K562 (cell line): ENCODE measurements at regions not wholly inside any gene's neighbourhood (a gene's known extent, or its start where the extent isn't known, plus 50 kb on each side); places are given as distances from the start of the nearest gene placed in this dataset.

Experiments
- ATAC-seq: fragments of 200-7000 bp; cut with Tn5 transposase; 3 replicates; pipeline ENCODE4 v1.9.1; 2020; ENCODE audit warnings: moderate library complexity
- BruUV-seq: library from RNA; stranded (reverse); fragments of 400-500 nt; replicated peaks from 2 replicates; lab custom pipeline; 2021; lab: Mats Ljungman, UMichigan
- CTCF ChIA-PET: fragments of 300-600 bp; formaldehyde crosslinking; extraction: SDS; loops from one replicate; lab custom pipeline; 2021; ENCODE audit warnings: low intra/inter-chr PET ratio; lab: Yijun Ruan, JAX
- POLR2A ChIA-PET: fragments of 300-600, 350-650 bp; sonication (Branson Sonifier 250); formaldehyde crosslinking; extraction: SDS; loops from one replicate; lab custom pipeline; 2021; ENCODE audit warnings: antibody characterized with exemption, inconsistent platforms; lab: Yijun Ruan, JAX
- DNase-seq, 4 experiments: peaks; one replicate each; pipeline versions ENCODE4 v3.0.0 to v3.0.0-alpha.2; 2011 to 2018; ENCODE audit warnings: low spot score in 3 of 4, mixed read lengths in 3 of 4; ENCODE audit errors: extremely low read depth in 1 of 4
- FAIRE-seq: peaks from 2 replicates; lab custom pipeline; 2011; peaks lifted over from hg19 to GRCh38; lab: Jason Lieb, UNC
- H2AFZ ChIP-seq: 2 replicates; pipeline ENCODE4 v1.6.0; 2011; ENCODE audit warnings: low read depth, low read length, control low read depth, inconsistent platforms
- H3K27ac ChIP-seq: fragments of 200-600 bp; 3 replicates; pipeline ENCODE4 v1.8.0; 2011; ENCODE audit warnings: low read depth, mild to moderate bottlenecking, control low read depth, inconsistent platforms, low read length, moderate library complexity, mixed read lengths; ENCODE audit errors: extremely low read depth
- H3K27me3 ChIP-seq, 2 experiments: fragments of 300-600 bp in 1 of 2; 2 replicates in 1 of 2; 3 replicates in 1 of 2; pipeline versions ENCODE4 v1.6.0 to v1.8.0; 2011; ENCODE audit warnings: inconsistent platforms in 2 of 2, low read length in 2 of 2, mild to moderate bottlenecking in 1 of 2, mixed read lengths in 1 of 2, moderate library complexity in 1 of 2; ENCODE audit not compliant: control insufficient read depth in 2 of 2, insufficient read depth in 2 of 2
- H3K36me3 ChIP-seq: fragments of 300-600 bp; 3 replicates; pipeline ENCODE4 v1.8.0; 2011; ENCODE audit warnings: mild to moderate bottlenecking, low read length, inconsistent platforms; ENCODE audit not compliant: control insufficient read depth, insufficient read depth
- H3K4me1 ChIP-seq, 2 experiments: fragments of 200-600 bp in 1 of 2; replicated peaks in 1 of 2; 2 replicates in 1 of 2; 3 replicates in 1 of 2; pipeline versions ENCODE4 v1.5.1 to v1.8.0; 2011; ENCODE audit warnings: inconsistent platforms in 2 of 2, low read length in 2 of 2, mild to moderate bottlenecking in 1 of 2, mixed read lengths in 1 of 2, moderate library complexity in 1 of 2; ENCODE audit not compliant: control insufficient read depth in 2 of 2, insufficient read depth in 2 of 2
- H3K4me2 ChIP-seq: 2 replicates; pipeline ENCODE4 v1.6.1; 2011; ENCODE audit warnings: low read length, control low read depth, inconsistent platforms, mixed read lengths; ENCODE audit not compliant: insufficient read depth
- H3K4me3 ChIP-seq: fragments of 200-600 bp; sonication (generic), shearing (Covaris generic); 2 replicates; pipeline ENCODE4 v1.5.1; 2016; ENCODE audit warnings: control low read depth, inconsistent platforms
- H3K79me2 ChIP-seq: fragments of 200-600 bp; 3 replicates; pipeline ENCODE4 v1.8.0; 2011; ENCODE audit warnings: low read length, inconsistent platforms; ENCODE audit not compliant: control insufficient read depth, insufficient read depth
- H3K9ac ChIP-seq, 2 experiments: 2 replicates each; pipeline versions ENCODE4 v1.6.0 to v1.6.1; 2011; ENCODE audit warnings: low read depth in 2 of 2, low read length in 2 of 2, control low read depth in 1 of 2, inconsistent platforms in 1 of 2, mild to moderate bottlenecking in 1 of 2, mixed read lengths in 1 of 2; ENCODE audit not compliant: insufficient read depth in 1 of 2
- H3K9me1 ChIP-seq: one replicate; pipeline ENCODE4 v1.6.0; 2011; ENCODE audit warnings: inconsistent platforms, mild to moderate bottlenecking, low read length, moderate library complexity; ENCODE audit not compliant: control insufficient read depth, insufficient read depth
- H3K9me3 ChIP-seq: replicated peaks from 2 replicates; pipeline ENCODE4 v1.5.1; 2011; ENCODE audit warnings: low read depth, low read length, inconsistent platforms; ENCODE audit not compliant: control insufficient read depth, insufficient read depth
- H4K20me1 ChIP-seq: replicated peaks from 2 replicates; pipeline ENCODE4 v1.6.1; 2011; ENCODE audit warnings: low read length, inconsistent platforms, mixed read lengths; ENCODE audit not compliant: control insufficient read depth, insufficient read depth
- BMI1 ChIP-seq: fragments of 150-350 bp; IDR thresholded peaks from 2 replicates; pipeline ENCODE4 v1.6.1; 2014; ENCODE audit warnings: low read length
- CSDE1 ChIP-seq, 2 experiments: fragments of 450-650 bp; IDR thresholded peaks; 2 replicates each; pipeline ENCODE4 v1.6.1; 2016; ENCODE audit warnings: mild to moderate bottlenecking in 1 of 2
- MBD1 ChIP-seq: fragments of 250-450 bp; sonication (Bioruptor Pico); IDR thresholded peaks from 2 replicates; pipeline ENCODE4 v1.8.0; 2022; ENCODE audit warnings: inconsistent platforms
- RAD21 ChIP-seq, 2 experiments: fragments of 250-450 bp in 1 of 2; fragments of 450-650 bp in 1 of 2; sonication (Bioruptor Pico) in 1 of 2; formaldehyde crosslinking in 1 of 2; IDR thresholded peaks in 1 of 2; conservative IDR thresholded peaks in 1 of 2; 2 replicates each; pipeline versions ENCODE4 v1.4.0 to v1.8.0; 2020 to 2022; ENCODE audit warnings: mild to moderate bottlenecking in 2 of 2, moderate library complexity in 1 of 2
- SP1 ChIP-seq: sonication (generic); formaldehyde crosslinking; IDR thresholded peaks from 2 replicates; pipeline ENCODE4 v1.8.1; 2022; ENCODE audit warnings: mild to moderate bottlenecking, missing genetic modification reagents
- YBX1 ChIP-seq: fragments of 450-650 bp; IDR thresholded peaks from 2 replicates; pipeline ENCODE4 v1.7.1; 2016; ENCODE audit warnings: mild to moderate bottlenecking
- WGBS: fragments of 100-300 bp; shearing (Covaris generic); methylation state at CpG from one replicate; pipeline ENCODE4 v1.1.6; 2016; ENCODE audit warnings: low coverage, mixed read lengths; ENCODE audit not compliant: insufficient coverage; ENCODE audit errors: missing lambda C conversion rate; 5-methylcytosine and 5-hydroxymethylcytosine counted together
- in situ Hi-C: fragments of 300-500 bp; cut with MboI; formaldehyde crosslinking; loops from 4 replicates; pipeline ENCODE4 v1.15.0; 2018; ENCODE audit warnings: inconsistent platforms, mixed read lengths
- intact Hi-C: fragments of 100-400 bp; cut with micrococcal nuclease; formaldehyde crosslinking; loops from 2 replicates; pipeline ENCODE4 v1.14.2; 2022

- ChIA-PET CTCF (no interaction called here), POLR2A (no interaction called here)
- in situ Hi-C loops (no loop called here), intact Hi-C loops (no loop called here)
- 71% methylated on average over 3 of the region's 3 CpGs for WGBS
- Histone ChIP-seq H3K4me1 (no peaks in the 10 kb centered on the region), H3K4me2 (no peak overlapping the region), H3K9me1 (no peaks in the 10 kb centered on the region), H3K36me3 (no peaks in the 10 kb centered on the region), H3K27me3 (no peaks in the 10 kb centered on the region), H3K79me2 (no peaks in the 10 kb centered on the region), H3K4me3 (no peak overlapping the region), H3K9ac (no peak overlapping the region), H3K27ac (no peak overlapping the region), H3K9me3 (no peaks in the 10 kb centered on the region), H4K20me1 (no peaks in the 10 kb centered on the region), H2AFZ (no peak overlapping the region)
- TF ChIP-seq BMI1 = no peak
- TF ChIP-seq SP1 (CRISPR knock-in tag) = no peak
- ATAC-seq = no peak
- BruUV-seq = no TSS peak
- no peak for DNase-seq
- no peak for FAIRE-seq
Measured at GRCh38 chr12:91833780-91834359, 311.8 kb downstream of the BTG1 start.

GRCh38 chr12:91825999-91826398 is 319.6 kb downstream of the BTG1 start:
- DNase-seq (no peak), ATAC-seq (no peak), FAIRE-seq (no peak)
- Histone ChIP-seq H3K27ac (no peak overlapping the region), H3K4me1 (no peaks in the 10 kb centered on the region), H3K27me3 (no peaks in the 10 kb centered on the region), H3K9me1 (no peaks in the 10 kb centered on the region), H3K4me3 (no peak overlapping the region), H4K20me1 (no peaks in the 10 kb centered on the region), H3K9me3 (no peaks in the 10 kb centered on the region), H3K79me2 (no peaks in the 10 kb centered on the region), H3K4me2 (no peak overlapping the region), H3K9ac (no peak overlapping the region), H3K36me3 (peaks cover 8% of the 10 kb centered on the region; the same call in 2 of the 3 replicates), H2AFZ (no peak overlapping the region)
- TF ChIP-seq RAD21 (CRISPR knock-in tag; conservative IDR thresholded peaks at IDR 0.05 in 1 of 2, IDR thresholded peaks at IDR 0.05 in 1 of 2) = no peak
- no peak for TF ChIP-seq CSDE1 (IDR thresholded peaks at IDR 0.05)
- no peak for TF ChIP-seq MBD1
- no peak for TF ChIP-seq YBX1
- ChIA-PET CTCF (no interaction called here), POLR2A (no interaction called here)
- intact Hi-C loops = no loop called here
- BruUV-seq = no TSS peak
- in situ Hi-C loops = no loop called here
- WGBS = 37% methylated on average over 3 of the region's 3 CpGs
